Suppressor macrophage (primary cell): ENCODE measurements at regions not wholly inside any gene's neighbourhood (a gene's known extent, or its start where the extent isn't known, plus 50 kb on each side); places are given as distances from the start of the nearest gene placed in this dataset.
"Not testable (repeated sequence)": the region's sequence is repeated elsewhere in the genome, so short reads cannot be mapped to it uniquely, and the experiment has no call there.

Experiments
- DNase-seq, 4 experiments: peaks; one replicate each; pipeline ENCODE4 v3.0.0-alpha.2; 2020 to 2022

- no peak for DNase-seq
Measured at GRCh38 chr6:112464901-112465665, 118.0 kb downstream of the RFPL4B start.

DNA sequence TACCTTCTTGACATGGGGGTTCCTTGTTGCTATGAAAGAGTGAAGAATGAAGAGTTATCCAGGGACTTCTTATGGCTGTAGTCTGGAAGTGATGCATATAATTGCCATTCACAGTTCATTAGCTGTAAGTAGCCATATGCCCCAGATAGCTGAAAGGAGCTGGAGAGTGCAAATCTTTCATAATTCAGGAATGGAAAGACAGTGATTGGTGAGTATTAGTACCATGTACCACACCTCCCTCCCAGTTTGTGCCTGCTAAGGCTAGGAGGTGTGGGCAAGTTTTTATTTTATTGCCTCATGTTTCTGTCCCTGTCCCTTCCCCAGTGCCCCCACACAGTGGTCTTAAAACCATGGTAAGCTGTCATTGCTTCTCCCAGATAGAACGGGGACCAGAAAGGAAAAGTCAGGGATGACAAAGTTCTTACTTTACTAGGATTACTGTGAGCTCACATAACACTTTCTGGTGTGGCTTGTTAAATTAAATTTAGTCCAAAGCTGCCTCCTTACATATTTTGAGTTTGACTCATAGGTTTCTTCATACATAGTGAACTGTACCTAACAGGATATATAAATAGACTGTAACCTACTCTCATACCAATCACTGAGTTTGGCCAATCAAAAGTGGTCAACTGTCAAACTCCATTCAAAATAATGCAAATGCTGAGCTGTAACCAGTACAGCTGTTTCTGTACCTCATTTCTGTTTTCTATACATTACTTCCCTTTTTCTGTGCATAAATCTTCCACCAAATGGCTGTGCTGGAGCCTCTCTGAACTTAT, 119.4 kb downstream of the RFPL4B start:
- peak in 1 of 4 experiments; percentile 5 for DNase-seq

DNA sequence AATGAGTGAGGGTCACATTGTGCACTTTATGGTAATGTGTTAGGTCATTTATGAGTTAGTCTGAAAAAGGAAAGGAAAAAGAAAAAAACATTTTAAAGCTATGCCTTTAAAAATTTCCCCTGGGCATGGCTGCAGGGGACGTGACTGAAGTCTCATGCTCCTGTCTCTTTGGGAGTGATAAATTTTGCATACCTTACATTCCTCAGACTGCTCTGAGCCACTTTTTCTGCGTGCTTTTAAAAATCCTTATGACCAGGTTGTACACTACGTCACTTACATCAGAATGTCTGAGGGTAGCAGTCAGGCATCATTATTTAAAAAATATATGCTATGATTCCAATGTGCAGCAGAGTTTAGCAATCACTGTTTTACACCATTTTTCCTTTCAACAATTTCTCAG, 121.2 kb downstream of the RFPL4B start:
- no peak for DNase-seq

- no peak for DNase-seq
Measured at GRCh38 chr6:112469306-112469705, 122.2 kb downstream of the RFPL4B start.

DNA sequence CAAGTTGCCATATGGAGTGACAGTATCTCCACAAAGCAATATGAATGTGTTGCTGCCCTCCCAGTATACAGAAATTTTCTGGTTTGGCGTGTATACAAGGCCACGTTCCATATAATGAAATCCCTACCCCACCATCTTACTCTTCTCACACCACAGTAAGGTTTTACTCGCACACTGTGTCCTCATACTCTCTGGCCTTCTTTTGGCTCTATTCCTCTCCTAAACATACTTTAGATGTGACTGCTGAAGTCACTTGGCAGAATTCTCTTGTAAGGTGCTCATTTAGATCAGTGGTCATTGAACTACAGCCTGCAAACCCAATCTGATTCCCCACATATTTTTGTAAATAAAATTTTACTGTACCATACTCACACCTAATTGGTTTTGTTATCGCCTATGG, 123.2 kb downstream of the RFPL4B start:
- no peak for DNase-seq

GRCh38 chr6:112470950-112471349, 123.8 kb downstream of the RFPL4B start:
- DNase-seq: no peak

GRCh38 chr6:112475083-112475482, 128.0 kb downstream of the RFPL4B start:
- no peak for DNase-seq

DNA sequence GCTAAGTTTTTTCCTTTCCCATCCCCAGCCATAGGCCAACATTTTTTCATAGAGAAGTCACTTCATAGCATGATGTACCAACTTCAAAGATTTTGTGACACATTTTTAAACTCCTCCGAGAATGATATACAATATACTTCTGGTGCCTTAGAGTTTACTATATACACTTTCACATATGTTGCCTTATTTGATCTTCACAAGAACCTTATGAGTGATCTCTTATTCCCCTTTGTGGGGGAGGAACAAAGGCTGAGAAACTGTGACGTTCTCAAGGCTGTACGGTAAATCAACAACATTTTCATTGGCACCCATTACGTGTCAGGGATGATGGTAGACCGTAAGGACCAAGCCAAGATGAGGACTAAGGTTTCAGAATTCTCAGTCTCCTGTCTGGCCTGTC, 130.0 kb downstream of the RFPL4B start:
- no peak for DNase-seq

DNA sequence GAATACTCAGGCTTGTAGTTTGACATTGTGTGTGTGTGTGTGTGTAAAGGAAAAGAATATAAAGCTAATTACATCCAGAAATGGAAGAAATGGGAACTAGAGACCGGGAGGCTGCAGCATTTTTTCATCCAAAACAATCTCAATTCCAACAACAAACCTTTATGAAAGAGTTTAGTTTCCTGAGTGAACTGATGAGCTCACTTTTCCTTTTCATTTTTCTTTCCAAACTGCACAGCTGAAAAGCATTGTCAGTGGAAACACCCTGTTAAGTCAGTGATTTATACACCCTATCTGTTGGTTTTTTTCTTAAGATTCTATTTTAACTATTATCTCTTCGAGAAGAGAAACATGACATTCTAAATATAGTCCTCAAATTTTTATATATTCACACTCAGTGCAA, 130.9 kb downstream of the RFPL4B start:
- no peak for DNase-seq

- not testable (repeated sequence) for DNase-seq
Measured at GRCh38 chr6:112479975-112480374, 132.8 kb downstream of the RFPL4B start.

DNA sequence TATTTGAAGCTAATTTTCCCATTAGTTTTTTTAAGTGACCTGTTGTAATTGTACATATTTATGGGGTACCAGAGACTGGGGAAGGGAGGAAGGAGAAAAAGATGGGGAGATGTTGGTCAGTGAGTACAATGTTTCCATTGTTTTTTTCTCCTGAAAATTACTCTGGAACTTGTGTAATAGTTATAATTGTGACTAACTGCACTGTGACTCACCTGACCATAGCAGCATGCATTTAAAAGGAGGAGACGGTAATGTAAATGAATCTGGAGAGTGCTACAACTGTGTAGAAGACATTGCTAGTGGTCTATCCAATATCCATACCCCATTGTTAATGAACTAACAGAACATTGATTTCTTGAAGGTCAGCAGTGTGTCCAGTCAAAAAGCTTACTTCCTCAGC, 133.4 kb downstream of the RFPL4B start:
- DNase-seq: no peak

- no peak for DNase-seq
Measured at GRCh38 chr6:112481211-112481610, 134.1 kb downstream of the RFPL4B start.

DNA sequence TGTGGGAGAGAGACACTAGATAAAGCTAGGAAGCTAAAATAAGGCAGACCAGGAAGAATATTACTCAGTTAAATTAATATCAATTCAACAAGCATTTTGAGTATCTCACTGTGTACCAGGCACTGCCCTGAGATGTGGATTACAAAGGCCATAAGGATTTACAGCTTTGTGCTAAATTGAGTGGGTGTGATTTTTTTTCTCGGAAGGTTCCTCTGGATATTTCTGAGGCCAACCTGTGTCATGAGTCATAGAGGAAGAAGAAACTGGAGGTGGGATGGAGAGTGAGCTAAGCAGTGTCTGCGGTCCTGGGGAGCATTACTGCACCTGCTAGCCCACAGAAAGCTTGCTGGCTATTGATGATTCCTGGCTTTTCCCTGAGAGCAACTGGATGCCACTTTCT, 135.2 kb downstream of the RFPL4B start:
- no peak for DNase-seq

DNA sequence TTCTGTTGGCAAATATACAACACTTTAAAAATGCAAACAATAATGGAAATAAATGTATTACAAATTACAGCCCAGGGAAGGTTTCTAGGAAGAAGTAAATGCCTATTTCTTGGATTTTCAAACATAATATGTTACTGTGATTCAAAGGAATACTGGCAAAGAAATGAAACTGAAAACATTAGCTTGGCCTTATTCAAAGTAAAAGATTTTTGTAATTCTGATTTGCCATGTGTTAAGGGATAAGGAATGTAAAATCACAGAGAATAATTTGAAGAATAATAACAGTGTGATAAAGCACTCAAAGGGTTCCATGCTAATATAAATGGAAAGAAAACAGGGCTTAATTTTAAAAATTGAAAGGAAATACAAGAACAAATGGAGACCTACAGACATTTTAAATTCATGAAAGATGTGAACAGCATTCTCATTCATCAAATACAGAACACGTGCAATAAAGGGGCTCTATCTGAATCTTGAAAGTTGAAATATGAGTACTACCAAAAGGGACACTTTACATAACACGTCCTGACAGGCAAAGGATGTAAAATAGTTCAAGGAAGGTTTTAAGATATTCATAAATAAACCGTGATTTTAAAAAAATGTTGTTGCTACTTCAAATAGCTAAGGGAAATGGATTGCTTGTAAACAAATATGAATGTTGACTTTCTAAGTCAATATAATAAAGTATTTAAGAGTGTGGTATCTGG, 138.1 kb downstream of the RFPL4B start:
- no peak for DNase-seq

DNA sequence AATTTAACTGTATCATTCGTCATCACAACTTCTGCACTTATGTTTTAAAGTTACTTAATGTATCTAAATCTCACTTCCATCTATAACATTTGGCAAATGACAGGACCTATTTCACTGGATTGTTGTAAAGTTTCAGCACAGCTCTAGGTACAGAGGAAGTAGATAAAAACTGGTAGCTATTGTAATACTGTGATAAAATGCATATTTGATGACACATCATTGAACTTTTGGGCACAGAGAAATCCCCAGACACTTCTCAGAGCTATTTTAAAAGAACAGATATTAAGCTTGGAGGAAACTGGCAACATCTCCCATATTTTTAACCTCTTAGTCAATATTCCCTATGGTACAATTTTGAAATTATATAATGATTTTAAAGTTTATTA, 138.7 kb downstream of the RFPL4B start:
- no peak for DNase-seq

GRCh38 chr6:112486454-112486853, 139.3 kb downstream of the RFPL4B start:
- no peak for DNase-seq

DNA sequence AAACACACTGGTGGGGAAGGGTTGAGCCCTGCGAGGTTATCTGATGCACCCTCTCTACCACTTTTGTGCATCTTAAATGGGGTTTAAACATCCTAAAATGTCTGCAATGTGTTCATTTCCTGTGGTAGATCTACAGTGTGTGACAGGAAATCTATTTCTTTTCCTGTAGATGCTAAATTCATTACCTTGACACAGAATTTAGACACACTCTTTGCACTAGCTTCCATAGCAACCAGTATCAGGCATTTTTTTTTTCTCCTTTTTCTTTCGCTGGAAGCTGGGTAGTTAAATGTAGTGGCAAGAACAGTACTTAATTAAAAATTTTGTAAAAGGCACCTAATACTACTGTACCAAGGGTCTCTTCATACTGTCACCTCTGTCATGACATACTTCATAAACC, 141.1 kb downstream of the RFPL4B start:
- DNase-seq: no peak

- no peak for DNase-seq
Measured at GRCh38 chr6:112501705-112502104, 154.6 kb downstream of the RFPL4B start.

GRCh38 chr6:112502351-112503090, 155.4 kb downstream of the RFPL4B start:
- DNase-seq: no peak

GRCh38 chr6:112503091-112503596, 156.0 kb downstream of the RFPL4B start:
- no peak for DNase-seq

DNA sequence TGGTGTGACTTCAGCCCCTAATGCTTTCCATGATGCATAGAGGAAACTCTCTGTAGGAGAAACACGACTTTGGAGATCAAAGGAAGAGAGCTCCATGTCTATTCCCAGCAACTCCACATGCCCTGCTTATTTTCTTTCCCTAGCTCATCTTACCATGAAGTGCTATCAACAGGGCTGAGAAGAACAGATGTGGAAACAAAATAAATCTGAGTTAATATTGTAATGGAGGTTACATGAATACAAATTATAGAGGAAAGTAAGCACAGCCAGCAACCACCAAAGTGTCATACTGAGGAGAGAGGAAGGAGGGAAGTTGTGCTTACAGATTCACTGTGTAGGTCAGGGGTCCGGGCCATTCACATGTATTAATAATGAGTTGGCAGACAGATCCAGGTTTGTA, 157.5 kb downstream of the RFPL4B start:
- DNase-seq: no peak

- DNase-seq: no peak
Measured at GRCh38 chr6:112511441-112511840, 164.3 kb downstream of the RFPL4B start.

DNA sequence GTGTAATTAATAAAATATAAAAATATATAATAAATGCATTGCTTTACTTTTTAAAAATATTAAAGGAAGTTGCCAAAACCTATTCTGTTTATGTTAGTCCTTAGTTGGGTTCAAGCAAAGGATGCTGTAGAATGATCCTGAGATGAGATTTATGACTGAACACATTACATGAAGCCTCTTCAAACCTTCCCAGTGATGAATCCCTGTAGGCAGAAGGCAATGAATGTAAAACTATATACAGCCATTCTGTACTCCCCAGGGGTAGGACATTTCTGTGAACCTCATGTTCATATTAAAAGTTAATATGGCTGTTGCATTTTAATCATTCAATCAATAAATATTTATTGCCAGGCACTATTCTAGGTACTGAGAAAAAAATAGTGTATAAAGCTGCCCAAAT, 166.0 kb downstream of the RFPL4B start:
- DNase-seq: no peak
